Gastroesophageal sphincter (tissue), 3 donors: ENCODE measurements at regions not wholly inside any gene's neighbourhood (a gene's known extent, or its start where the extent isn't known, plus 50 kb on each side); places are given as distances from the start of the nearest gene placed in this dataset.

ENCODE experiments used
- CTCF ChIP-seq, 4 experiments: fragments of 200-600 bp in 2 of 4; fragments of 450-650 bp in 2 of 4; sonication (generic) in 1 of 4; IDR thresholded peaks; one replicate each; pipeline ENCODE4 v1.5.1; 2017 to 2019; ENCODE audit warnings: antibody characterized with exemption in 4 of 4, mild to moderate bottlenecking in 2 of 4, moderate library complexity in 2 of 4
- POLR2A ChIP-seq, 2 donors: fragments of 450-650 bp; IDR thresholded peaks; one replicate each; pipeline ENCODE4 v1.6.1; 2017; ENCODE audit warnings: antibody characterized with exemption in 2 of 2, mild to moderate bottlenecking in 2 of 2, moderate library complexity in 1 of 2
- POLR2AphosphoS5 ChIP-seq: sonication (generic); formaldehyde crosslinking; IDR thresholded peaks from one replicate; pipeline ENCODE4 v1.6.1; 2017; ENCODE audit warnings: antibody characterized with exemption

- TF ChIP-seq POLR2A (IDR thresholded peaks at IDR 0.05) (no peak), POLR2AphosphoS5 (no peak), CTCF (IDR thresholded peaks at IDR 0.05) (no peak)
Observed at GRCh38 chr2:5482929-5483331, 209.3 kb upstream of the SOX11 start.
